HG03342 (cell line): ENCODE measurements at regions not wholly inside any gene's neighbourhood (a gene's known extent, or its start where the extent isn't known, plus 50 kb on each side); places are given as distances from the start of the nearest gene placed in this dataset.
"Not testable (repeated sequence)": the region's sequence is repeated elsewhere in the genome, so short reads cannot be mapped to it uniquely, and the experiment has no call there.

ENCODE experiments used
- ATAC-seq: cut with Tn5 transposase; IDR thresholded peaks from one replicate; pipeline ENCODE4 v1.9.1; 2021; ENCODE audit warnings: mild to moderate bottlenecking, moderate library complexity; ENCODE audit not compliant: unreplicated experiment

DNA sequence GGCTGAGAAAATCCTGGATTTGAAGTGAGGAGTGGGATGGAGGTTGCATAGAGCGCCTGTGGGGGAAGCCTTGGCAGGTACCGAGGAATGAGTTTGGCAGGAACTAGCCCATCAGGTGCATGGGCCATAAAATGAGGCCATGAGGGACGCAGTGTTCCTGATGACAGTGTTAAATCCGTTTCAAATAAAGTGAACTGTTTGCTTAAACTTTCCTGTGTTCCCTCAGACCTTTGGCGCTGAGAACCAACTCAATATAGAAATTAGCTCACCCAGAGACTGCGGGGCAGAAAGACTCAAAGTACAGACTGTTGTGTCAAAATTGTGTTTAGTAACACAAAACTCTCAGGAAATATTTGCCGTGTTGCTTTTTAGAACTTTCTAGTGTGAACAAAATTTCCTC is 250.0 kb upstream of the NR3C2 start:
- no peak for ATAC-seq

GRCh38 chr4:148686449-148686848 is 244.2 kb upstream of the NR3C2 start:
- no peak for ATAC-seq

DNA sequence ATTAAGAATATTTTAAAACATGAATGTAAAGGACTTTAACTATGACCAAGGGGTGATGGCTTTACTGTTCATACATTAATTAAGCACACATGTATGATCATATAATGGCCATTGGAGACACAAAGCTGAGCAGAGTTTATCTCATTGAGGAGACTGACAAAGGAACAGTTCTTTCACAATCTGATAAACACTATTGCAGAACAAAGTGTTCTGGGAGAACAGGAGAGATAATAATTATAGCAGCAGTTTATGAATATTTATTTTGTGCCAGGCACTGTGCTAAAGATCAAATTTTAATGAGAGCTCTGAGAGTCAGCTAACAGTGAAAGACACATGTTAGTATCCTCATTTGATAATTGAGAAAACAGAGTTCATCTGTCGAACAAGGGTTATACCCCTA is 242.4 kb upstream of the NR3C2 start:
- no peak for ATAC-seq

DNA sequence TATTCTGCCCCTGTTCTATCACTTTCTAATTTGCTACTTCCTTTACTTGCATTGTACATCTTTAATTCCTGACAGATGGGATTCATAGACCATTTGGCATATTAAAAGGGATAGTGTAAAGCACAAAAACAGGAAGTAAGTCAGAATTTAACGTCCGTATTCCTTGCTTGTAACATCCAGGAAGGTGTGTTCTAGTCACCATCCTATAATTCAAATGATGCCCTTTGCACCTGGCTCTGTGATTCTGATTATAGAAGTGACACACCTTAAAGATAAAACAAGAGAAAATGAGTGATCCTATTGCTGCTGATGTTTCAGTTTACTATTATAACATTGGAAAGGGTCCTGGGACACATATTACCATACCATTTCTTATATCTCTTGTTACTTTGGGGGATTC is 238.7 kb upstream of the NR3C2 start:
- no peak for ATAC-seq

DNA sequence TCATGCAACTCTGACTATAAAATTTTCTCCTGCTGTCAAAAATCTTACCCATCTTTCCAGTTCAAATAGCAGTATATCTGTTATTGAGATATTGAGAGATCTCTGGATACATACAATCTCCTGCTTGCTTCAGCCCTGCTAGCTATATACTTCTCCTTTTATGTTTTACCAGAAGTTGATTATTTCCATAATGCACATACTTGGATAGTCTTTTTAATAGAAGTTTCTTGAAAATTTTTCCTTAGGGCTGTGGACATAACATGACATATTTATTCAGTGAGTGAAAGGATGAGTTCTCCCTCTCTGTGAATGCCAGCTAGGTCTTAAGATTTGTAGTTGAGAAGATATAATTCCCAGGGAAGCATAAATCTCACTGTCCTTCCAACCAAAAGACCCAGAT is 234.1 kb upstream of the NR3C2 start:
- ATAC-seq = no peak

GRCh38 chr4:148674876-148675275 is 232.7 kb upstream of the NR3C2 start:
- no peak for ATAC-seq

GRCh38 chr4:148664636-148665035 is 222.4 kb upstream of the NR3C2 start:
- no peak for ATAC-seq

GRCh38 chr4:148654131-148654530 is 211.9 kb upstream of the NR3C2 start:
- ATAC-seq = no peak

- ATAC-seq = no peak
Measured at GRCh38 chr4:148653681-148654080, 211.5 kb upstream of the NR3C2 start.

DNA sequence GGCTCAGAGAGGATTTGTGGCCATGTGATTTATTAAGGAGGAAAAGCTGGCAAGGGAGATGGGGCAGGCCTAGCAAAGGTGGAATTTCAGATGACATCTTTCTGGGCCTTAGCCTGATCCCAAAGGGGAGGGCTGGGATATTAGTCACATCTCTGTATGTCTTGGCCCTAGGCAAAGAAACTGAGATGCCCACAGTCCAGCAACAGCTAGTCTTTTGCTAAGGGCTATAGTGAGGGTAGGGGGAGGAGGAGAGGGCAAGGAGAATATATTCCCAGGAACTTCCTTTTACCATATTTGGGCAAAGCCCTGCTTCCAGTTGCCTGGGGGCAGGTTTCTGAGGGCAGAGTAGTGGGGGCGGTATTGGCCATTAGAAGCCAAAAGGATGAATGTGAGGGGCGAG is 209.8 kb upstream of the NR3C2 start:
- no peak for ATAC-seq

DNA sequence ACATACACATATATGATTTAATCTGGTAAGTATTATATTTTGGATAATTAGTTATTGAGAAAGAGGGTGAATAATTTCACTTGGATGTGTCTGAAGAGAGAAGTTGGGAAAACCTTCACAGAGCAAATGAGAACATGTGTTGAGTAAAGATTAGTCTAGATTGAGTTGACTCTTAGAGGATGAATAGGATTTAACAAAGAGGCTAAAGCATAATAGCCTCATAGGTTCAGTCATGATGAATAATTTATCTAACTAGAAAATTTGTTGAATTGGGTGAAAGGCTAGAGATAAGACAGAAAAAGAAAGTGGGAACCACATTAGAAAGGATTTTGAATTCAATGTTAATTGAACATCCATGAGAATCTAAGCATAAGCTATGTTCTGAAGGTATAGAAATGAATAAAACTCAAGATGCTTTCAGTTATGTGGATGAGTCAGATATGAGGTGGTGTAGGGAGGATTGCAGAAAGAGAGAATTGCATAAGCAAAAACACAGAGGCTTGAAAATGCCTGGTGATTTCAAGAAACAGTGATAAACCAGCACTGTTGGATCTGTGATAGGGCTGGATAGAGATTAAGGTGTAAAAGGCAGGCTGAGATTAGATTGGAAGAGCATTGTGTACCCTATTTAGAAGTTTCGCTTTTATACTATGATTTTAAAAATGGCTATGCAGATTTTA is 207.6 kb upstream of the NR3C2 start:
- ATAC-seq = no peak

DNA sequence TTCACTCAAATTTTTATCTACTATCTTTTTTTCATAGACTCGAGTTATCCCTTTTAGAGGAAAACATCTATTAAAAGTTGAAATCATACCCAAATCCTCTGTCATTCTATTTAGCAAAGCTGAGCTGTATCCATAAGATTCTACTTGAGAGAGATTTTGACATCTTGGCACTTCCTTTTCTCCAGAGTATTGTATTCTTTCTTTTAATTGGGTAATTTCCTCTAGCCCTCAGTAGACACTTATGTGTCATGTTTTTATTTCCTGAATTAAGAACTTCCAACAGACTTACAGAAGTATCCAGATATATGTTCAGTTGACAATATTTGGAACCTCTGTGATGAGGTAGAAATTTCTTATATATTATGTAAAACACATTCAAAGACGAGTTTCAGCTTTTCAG is 201.6 kb upstream of the NR3C2 start:
- no peak for ATAC-seq

- no peak for ATAC-seq
Measured at GRCh38 chr4:148642907-148643306, 200.7 kb upstream of the NR3C2 start.

DNA sequence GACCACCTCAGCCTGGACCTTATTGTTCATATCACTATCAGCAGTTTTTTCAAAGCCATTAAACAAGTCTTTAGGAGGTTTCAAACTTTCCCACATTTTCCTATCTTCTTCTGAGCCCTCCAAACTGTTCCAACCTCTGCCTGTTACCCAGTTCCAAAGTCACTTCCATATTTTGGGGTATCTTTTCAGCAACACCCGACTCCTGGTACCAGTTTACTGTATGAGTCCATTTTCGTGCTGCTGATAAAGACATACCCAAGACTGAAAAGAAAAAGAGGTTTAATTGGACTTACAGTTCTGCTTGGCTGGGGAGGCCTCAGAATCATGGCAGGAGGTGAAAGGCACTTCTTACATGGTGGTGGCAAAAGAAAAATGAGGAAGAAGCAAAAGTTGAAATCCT is 195.9 kb upstream of the NR3C2 start:
- not testable (repeated sequence) for ATAC-seq

DNA sequence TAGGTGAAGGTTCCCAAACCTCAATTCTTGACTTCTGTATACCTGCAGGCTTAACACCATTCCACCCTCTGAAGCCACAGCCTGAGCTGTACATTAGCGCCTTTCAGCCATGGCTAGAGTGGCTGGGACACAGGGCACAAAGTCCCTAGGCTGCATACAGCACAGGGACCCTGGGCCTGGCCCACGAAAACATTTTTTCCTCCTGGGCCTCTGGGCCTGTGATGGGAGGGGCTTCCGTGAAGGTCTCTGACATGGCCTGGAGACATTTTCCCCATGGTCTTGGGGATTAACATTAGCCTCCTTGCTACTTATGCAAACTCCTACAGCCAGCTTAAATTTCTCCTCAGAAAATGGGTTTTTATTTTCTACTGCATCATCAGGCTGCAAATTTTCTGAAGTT is 195.2 kb upstream of the NR3C2 start:
- not testable (repeated sequence) for ATAC-seq

GRCh38 chr4:148634476-148634875 is 192.3 kb upstream of the NR3C2 start:
- no peak for ATAC-seq

GRCh38 chr4:148633720-148634119 is 191.5 kb upstream of the NR3C2 start:
- ATAC-seq = no peak

DNA sequence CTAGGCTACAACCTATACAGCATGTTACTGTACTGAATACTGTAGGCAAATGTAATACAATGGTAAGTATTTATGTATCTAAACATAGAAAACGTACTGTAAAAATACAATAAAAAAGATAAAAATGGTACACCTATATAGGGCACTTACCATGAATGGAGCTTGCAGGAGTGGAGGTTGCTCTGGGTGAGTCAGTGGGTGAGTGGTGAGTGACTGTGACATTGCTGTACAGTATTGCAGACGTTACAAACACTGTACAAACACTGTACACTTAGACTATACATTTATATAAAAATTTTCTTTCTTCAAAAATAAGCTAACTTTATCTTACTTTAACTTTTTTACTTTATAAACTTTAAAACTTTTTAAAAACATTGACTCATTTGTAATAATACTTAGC is 190.3 kb upstream of the NR3C2 start:
- ATAC-seq = no peak

GRCh38 chr4:148630051-148630450 is 187.8 kb upstream of the NR3C2 start:
- ATAC-seq = no peak

DNA sequence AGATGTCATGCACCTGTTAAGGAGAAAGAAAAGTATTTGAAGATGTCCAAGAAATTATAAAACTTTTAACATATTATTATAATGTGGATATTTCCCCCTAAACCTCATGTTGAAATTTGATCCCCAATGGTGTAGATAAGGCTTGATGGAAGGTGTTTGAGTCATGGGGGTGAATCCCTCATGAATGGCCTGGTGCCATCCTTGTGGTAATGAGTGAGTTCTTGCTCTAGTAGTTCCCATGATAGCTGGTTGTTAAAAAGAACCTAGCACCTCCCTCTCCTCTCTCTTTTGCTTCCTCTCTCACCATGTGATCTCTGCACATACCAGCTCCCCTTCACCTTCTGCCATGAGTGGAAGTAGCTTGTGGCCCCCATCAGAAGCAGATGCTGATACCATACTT is 176.6 kb upstream of the NR3C2 start:
- ATAC-seq = no peak

- no peak for ATAC-seq
Measured at GRCh38 chr4:148608968-148609367, 166.8 kb upstream of the NR3C2 start.

DNA sequence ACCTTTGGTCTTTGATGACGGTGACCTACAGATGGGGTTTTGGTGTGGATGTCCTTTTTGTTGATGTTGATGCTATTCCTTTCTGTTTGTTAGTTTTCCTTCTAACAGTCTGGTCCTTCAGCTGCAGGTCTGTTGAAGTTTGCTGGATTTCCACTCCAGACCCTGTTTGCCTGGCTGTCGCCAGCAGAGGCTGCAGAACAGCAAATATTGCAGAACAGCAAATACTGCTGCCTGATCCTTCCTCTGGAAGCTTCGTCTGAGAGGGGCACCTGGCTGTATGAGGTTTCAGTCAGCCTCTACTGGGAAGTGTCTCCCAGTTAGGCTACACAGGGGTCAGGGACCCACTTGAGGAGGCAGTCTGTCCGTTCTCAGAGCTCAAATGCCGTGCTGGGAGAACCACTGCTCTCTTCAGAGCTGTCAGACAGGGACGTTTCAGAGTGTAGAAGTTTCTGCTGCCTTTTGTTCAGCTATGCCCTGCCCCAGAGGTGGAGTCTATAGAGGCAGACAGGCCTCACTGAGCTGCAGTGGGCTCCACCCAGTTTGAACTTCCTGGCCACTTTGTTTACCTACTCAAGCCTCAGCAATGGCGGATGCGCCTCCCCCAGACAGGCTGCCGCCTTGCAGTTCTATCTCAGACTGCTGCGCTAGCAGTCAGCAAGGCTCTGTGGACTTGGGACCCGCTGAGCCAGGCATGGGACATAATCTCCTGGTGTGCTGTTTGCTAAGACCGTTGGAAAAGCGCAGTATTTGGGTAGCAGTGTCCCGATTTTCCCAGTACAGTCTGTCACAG is 156.4 kb upstream of the NR3C2 start:
- not testable (repeated sequence) for ATAC-seq

DNA sequence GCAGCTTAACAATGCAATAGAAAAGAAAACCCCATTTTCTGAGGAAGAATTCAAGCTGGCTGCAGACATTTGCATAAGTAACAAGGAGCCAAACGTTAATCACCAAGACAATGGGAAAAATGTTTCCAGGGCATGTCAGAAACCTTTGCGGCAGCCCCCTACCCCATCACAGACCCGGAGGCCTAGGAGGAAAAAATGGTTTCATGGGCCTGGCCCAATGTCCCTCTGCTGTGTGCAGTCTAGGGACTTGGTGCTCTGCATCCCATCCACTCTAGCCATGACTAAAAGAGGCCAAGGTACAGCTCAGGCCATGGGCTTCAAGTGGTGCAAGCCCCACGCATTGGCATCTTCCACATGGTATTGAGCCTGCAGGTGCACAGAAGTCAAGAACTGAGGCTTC is 147.0 kb upstream of the NR3C2 start:
- no peak for ATAC-seq
